Frontal cortex (tissue), 3 donors: ENCODE measurements at regions not wholly inside any gene's neighbourhood (a gene's known extent, or its start where the extent isn't known, plus 50 kb on each side); places are given as distances from the start of the nearest gene placed in this dataset.
A peak's percentile ranks its signal among the peaks of the same experiment; 100 is the strongest.
"Not testable (repeated sequence)": the region's sequence is repeated elsewhere in the genome, so short reads cannot be mapped to it uniquely, and the experiment has no call there.

Experiments used
- DNase-seq, 2 donors: peaks; one replicate each; pipeline ENCODE4 v3.0.0; 2012; ENCODE audit warnings: low spot score in 2 of 2
- FAIRE-seq: peaks from 2 replicates; lab custom pipeline; 2012; peaks lifted over from hg19 to GRCh38; lab: Jason Lieb, UNC
- donor health status: control.
- donor health status: control.
- donor health status: control.

DNA sequence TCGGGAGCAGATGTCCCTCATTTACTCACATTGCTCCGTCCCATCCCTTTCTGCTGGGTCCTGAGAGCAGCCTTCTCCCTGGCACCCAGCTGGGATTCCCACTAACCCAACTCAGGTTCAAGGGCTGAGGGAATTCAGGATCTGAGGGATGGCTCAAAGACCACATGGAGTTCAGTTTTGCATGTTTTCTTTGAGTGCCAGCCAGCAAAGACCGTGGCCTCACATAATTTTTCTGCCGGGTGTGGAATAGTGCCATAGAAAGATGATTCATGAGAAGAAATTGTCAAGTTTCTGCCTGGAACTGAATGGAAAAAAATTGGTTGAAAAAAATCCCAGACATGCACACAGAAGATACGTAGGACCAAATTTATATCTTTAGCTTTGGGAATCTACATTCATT, 168.6 kb downstream of the CD83 start:
- FAIRE-seq, result no peak
- DNase-seq, result peak in 1 of 2 donors; percentile 32

GRCh38 chr6:14286634-14287428, 169.3 kb downstream of the CD83 start:
- DNase-seq, result no peak
- no peak for FAIRE-seq

DNA sequence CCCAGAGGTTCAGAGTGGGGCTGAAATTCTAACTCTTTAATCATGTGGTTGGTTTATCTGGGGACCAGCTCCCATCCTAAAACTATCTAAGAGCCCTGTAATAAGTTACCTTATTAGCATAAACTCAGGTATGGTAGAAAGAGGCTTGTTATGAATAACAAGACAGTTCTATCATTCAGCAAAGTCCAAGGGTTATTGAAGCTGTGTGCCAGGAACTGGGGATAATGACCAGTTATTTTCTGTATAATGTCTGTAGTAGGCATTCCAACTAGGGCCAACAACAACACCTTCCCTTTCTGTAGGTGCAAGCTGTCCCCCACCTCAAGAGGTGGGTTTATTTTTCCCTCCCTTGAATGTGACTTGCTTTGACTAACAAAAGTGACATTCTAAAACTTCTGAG, 170.1 kb downstream of the CD83 start:
- no peak for DNase-seq
- FAIRE-seq, result no peak

DNA sequence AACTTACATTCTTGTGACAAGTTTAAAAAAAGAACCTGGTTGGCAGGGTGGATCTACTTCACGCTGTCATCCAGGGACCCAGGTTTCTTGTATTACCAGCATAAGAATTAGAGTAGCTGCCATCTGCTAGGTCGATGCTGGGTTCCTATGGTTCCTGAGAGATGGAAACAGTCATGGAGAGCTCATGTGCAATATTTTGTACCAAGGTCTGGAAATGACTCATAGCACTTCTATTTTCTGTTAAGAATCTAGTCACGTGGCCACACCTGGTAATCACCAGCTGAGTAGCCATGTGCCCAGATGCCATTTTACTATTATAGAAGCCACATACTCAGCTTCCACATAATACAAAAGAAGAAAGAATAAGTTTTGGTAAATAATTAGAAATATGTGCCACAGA, 171.3 kb downstream of the CD83 start:
- DNase-seq, result no peak
- no peak for FAIRE-seq

DNA sequence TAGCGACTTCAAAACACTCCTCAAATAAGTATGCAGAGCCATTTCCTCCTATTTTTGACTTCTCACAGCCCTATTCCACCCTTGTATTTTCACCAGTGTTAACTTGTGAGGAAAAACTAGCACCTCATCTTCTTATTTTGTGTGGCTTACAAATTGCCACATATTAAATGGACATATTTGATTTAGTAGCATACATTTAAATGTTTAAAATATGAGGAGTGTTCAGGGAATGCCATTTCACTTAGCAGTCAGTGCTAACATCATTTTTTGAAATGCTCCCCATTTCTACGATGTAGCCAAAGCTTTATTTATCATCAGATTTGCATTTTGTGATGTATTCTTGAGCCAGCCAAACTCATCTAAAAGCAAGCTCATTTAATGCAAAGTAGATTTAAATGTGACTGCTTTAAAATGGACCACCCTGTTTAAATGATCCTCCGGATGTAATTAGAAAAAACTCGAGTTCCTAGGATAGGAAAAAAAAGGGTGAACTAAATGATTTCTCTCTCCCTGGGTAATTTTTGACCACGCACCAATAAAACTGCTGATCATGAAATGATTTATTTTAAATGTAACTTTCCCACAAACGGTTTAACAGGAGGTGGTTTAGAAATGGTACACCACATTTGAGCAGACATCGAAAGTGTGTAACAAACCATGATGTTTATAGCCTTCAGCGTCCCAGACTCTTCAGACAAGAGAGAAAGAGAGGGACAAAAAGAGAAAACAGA, 172.6 kb downstream of the CD83 start:
- no peak for FAIRE-seq

GRCh38 chr6:14290772-14291330, 173.3 kb downstream of the CD83 start:
- FAIRE-seq (no peak), DNase-seq (no peak)

More for the DNA sequence above, 172.6 kb downstream of the CD83 start:
- no peak for DNase-seq

DNA sequence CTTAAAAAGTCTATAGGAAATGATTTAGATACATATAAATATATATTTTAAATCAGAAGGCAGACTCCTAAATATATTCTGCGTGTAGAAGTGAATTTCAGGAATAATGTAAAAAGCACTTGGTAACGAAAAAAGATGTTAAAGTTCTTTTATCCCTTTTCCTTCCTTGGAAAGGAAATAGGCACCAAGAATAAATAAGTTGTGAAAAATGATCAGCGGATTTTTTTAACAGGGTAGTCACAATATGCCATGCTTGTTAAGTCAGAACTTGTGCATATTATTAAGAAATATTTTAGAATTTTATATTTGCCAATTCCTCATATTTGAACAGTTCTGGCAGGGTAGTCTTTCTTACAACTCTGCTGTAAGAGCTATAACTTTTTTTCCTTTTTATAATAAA, 173.8 kb downstream of the CD83 start:
- DNase-seq (no peak), FAIRE-seq (no peak)

GRCh38 chr6:14292119-14292518, 174.5 kb downstream of the CD83 start:
- DNase-seq (no peak), FAIRE-seq (no peak)

- DNase-seq (no peak), FAIRE-seq (no peak)
These were observed 176.8 kb downstream of the CD83 start for GRCh38 chr6:14294270-14294951.

DNA sequence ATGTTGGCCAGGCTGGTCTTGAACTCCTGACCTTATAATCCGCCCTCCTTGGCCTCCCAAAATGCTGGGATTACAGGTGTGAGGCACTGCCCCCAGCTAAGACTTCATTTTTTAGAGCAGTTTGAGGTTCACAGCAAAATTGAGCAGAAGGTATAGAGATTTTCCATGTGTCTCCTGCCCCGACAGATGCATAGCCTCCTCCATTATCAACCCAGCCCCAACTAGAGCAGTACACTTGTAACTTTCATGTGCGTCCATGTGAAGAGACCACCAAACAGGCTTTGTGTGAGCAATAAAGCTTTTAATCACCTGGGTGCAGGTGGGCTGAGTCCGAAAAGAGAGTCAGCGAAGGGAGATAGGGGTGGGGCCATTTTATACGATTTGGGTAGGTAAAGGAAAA, 179.1 kb downstream of the CD83 start:
- not testable (repeated sequence) for FAIRE-seq, DNase-seq

GRCh38 chr6:14297118-14297517, 179.5 kb downstream of the CD83 start:
- DNase-seq, FAIRE-seq: not testable (repeated sequence)

GRCh38 chr6:14300189-14300588, 182.6 kb downstream of the CD83 start:
- not testable (repeated sequence) for FAIRE-seq, DNase-seq

DNA sequence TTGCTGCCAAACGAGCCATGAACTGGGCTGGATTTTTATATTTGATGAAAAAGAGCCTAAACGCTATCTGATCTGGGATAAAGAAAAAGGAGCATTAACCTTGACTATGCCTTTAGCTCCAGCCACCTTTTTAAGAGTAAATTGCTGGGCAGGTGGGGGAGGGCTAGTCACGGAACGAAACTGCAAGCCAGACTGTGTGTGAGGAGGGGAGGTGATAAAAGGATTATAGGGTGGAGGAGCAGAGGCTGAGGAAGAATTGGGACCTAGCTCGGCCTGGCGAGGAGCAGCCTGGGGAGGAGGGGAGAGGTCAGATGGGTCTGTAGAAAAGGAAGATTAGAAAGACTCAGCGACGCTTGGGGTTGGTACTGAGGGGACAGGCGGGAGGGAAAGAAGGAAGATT, 183.1 kb downstream of the CD83 start:
- not testable (repeated sequence) for FAIRE-seq, DNase-seq

- DNase-seq, FAIRE-seq: not testable (repeated sequence)
These were observed 183.9 kb downstream of the CD83 start for GRCh38 chr6:14301477-14301876.

GRCh38 chr6:14305131-14305530, 187.6 kb downstream of the CD83 start:
- no peak for FAIRE-seq

GRCh38 chr6:14305624-14306023, 188.1 kb downstream of the CD83 start:
- no peak for FAIRE-seq

More at GRCh38 chr6:14305131-14305530, 187.6 kb downstream of the CD83 start:
- DNase-seq, result no peak

DNA sequence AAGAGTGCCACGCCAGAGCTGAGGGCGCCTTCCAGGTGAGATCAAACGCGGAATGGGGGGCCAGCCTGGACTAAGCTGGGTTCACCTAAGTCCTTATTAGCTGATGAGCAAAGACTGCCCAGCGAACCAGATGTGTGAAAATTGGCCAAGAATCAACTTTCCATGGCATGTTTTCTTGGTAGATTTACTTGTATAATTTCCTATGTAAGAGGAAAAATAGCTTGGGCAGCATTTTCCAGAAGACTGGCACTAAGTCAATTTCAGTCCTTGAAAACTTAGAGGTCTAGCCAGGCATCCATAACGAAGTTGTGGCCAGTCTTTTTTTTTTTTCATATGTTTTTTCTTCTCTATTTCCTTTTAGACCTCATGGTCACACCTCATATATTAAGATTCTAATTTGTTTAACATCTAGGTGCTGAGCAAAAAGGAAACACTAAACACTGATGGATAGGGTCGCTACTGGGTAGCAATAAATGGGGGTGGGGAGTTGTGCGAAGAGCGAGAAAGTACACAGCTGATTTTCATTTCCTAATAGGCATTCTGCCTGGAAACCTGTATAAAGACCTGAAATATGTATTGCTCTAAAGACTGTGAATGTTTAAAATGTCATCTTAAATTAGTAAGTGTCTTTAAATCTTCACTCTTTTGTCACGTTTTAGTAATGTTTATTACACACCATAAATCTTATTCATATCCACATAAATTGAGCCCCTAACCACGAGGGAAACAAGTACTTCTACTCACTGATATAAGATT, 188.8 kb downstream of the CD83 start:
- DNase-seq, result no peak
- no peak for FAIRE-seq

More at GRCh38 chr6:14305624-14306023, 188.1 kb downstream of the CD83 start:
- DNase-seq, result no peak

- FAIRE-seq (no peak), DNase-seq (no peak)
These were observed 191.9 kb downstream of the CD83 start for GRCh38 chr6:14309516-14309915.

DNA sequence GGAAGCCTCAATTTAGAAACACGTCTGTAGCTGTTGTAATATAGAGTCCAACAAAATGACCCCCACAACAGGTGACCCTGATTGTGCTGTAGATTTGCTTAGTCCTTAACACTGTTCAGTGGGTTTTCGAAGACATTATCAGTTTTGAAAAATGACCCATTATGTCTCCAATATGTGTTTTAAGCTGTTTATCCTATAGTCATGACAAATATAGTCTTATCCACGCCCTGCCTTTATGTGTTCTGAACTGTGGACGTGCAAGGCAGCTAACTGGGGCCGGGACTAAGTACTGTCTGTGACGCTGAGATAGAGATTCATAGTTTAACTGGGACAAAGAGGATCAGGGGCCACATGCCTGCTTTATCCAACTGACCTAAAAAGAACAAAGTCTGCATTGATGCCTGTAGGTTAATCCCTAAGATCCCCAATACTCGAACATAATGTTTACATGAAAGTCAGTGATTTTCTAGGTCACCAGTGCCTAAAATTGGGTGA, 192.4 kb downstream of the CD83 start:
- FAIRE-seq, result no peak
- DNase-seq, result no peak
